ENCODE measurements at regions not wholly inside any gene's neighbourhood (a gene's known extent, or its start where the extent isn't known, plus 50 kb on each side); places are given as distances from the start of the nearest gene placed in this dataset.

DNA sequence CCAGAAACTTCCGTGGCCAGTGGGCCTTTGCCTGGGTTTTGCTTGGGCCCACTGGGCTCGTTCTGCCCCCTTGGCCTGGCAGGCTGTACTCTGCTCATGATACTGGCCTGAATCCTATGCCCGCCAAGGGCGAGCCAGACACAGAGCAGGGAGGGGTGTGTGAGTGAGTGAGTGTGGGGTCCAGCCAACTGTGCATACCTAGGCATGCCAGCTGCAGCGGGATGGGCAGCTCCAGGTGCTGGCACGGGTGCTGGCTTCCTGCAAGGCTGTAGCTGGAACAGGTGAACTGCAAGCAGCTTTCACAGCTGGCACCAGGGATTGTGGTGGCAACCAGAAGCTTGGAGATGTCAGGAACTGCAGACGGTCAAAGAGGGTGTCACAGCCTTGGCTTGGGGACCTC lies 1276.4 kb downstream of the SLC16A7 start:
- DNase-seq (ENCODE audit: low spot score) = no peak

DNA sequence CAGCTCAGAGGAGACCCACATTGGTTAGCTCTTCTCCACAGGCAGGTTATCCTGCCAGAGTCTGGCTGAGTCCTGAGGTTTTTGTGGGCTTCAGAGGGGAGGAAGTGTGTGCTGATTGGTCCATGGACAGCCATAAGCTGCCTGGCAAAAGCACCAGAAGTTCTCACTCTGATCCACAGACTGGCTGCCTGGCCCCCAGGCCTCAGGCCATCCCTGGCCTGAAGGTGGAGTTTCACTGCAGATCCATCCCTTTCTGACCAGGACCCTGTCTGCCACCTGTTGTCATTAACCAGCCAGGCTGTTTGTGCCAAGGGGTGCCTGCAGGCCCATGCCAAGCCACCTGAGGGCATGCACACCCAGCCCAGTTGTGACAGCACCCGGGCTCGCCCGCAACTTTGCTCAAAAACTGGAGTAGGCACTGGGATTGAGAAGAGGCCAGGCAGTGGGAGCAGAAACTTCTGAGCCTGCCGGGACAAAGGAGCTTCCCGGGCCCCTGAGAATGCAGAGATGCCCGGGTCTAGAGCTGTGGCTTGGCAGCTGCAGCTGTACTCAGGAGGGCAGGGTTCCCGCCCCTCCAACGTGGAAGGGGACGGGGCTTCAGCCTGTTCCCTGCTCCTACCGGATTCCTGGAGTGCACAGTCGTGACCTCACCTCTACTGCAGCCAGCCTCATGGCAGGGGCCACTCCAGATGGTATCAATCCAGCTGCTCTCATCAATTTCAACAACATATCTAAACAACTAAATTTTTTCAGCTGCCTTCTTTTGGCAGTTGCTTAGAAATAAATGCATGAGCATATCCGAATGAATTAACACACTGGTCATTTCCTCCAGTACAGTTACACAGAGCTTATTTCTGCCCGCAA lies 1277.3 kb downstream of the SLC16A7 start:
- no peak for DNase-seq (ENCODE audit: low spot score)

DNA sequence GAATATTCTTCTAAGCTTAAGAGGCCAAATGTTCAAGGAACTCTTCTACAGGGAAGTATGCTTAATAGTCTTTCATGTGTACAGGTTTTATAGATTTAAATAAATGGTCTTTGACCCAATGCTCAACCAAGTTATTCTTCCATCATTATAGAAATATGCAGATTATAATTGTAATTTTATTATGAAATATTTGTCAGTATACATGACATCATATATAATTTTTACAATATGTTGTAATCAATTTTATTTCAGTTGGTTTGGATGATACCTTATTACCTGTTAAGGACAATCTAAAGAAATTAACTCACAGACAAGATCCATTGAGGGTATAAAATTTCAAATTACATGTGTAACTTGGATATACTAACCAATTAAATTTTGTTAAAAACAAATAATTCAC lies 1278.3 kb downstream of the SLC16A7 start:
- DNase-seq (ENCODE audit: low spot score) = no peak

DNA sequence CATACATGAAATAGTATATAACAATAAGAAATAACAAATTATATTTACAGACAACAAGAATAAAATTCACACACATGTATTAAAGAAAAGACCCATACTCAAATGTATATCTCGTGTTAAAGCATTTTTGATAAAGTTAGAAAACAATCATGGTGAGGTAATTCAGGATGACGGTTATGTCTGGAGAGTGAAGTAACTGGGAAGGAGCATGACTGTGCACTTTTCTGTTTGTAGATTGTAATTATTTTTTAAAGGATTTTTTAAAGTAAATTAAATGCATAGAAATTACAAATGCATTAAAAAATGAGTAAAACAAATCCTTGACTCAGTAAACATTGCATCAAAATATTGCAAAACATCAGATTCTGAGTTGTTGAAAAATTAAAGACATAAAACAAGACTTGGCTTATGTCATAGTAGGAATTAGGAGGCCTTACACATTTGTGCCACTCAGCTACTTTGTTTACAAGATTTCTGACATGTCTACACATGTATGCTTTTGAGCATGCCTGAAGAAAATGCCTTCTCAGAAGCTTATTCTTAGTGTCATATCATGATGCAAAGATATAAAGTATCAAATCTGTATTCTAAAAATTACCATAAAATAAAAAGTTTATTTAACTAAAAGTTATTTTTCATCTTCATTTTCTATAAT lies 1325.1 kb downstream of the SLC16A7 start:
- no peak for DNase-seq (ENCODE audit: low spot score)

DNA sequence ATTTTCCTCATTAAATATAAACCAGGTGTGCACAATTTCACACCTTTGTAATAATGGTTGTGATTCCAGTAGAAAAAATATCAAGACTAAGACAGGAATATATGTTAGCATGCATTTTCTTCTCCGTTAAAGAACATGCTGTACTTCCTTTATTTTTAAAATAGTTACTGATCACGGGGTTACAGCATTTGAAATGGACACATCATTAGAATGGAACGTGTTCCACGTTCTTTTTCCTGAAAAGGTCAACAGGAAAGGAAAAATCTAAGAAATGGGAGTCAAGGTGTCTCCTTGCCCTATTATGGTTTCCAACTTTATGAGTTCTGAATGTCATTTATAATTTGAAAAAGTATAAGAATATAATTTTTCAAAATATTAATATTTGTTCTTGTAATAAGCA lies 1325.7 kb downstream of the SLC16A7 start:
- no peak for DNase-seq (ENCODE audit: low spot score)

DNA sequence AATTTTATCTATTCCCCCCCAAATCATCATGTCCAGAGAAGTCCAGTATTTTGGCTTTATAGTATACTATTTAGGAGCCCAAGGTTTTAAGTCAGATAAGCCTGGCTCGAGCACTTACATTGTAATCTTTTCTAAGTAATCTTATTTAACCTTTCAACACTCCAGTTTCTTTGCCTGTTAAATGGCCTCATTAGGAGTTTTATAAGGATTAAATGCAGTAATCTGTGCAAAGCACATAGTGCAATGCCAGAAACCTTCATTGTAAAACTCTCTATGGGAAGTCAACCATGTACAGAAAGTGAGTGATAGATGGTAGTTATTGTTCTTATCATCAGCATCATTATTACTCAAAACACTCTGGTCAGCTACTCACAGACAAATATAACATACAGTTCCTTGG lies 1330.4 kb downstream of the SLC16A7 start:
- DNase-seq (ENCODE audit: low spot score) = no peak

DNA sequence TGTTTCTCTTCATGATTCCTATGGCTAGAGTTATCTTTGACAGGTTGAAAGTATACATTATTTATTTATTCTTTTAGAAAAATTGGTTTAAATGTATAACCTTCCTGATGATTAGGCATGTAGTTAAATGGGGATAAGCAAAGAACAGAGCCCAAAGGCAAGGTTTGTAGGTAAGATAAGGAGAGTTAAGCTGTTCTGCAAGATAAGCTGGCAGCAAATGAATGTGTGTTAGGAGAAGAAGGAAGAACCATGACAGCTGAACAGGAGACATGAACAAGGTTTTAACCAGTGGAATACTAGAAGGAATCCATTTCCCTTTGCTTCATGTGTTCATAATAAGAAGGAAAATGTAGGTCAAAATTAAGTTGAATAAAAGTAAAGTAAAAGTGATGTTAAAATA lies 1330.1 kb upstream of the USP15 start:
- no peak for DNase-seq (ENCODE audit: low spot score)

DNA sequence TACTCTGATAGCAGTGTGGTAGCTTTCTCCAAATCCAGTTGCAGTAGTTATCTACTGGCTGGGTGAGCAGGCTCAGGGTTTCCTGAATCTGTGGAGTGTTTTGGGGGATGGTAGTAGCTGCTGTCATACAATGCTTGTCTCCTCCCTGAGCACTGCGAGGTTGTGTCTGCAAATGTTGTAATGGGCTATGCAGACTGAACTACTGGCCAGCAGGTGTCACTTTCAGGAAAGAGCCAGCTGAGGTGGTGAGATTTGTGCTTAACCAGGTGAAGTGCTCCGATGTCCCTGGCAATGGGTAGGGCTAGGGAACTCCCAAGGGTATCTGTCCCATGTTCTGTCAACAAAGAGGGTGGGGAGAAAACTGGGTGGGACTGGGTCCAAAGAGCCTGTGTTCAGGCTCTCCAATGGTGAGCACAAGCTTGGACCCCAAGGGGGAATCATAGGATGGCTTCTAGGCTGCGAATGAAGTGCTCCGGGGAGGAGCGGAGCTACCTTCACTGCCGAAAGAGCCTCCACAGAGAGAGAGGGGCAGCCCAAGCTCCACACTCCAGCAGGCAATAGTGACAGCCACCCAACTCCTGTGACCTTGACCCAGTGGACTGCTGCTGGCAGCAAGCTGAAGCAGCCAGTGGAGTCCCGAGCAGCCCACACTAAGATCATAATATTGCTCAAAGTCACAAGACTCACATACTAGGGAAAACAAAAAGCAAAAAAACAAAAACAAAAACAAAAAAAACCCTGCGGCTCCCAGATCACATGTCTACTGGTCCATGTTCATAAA lies 1324.0 kb upstream of the USP15 start:
- no peak for DNase-seq (ENCODE audit: low spot score)

DNA sequence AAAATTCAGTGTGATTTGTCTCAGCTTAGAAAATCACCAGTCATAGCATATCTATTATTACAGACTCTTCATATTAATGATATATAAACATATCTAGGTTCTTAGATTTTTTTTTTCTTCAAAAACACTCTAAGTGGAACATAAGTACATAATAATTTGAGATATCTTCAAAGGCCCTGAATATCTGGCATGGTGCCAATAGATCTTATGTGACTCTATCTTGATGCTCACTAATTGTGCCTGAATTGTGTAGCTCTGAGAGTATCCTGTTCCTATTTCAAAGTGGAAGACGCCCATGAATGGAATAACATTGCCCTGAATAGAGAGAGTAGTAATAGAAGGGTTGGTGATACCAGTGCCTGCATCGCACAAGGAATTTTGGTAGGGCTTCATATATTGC lies 1312.7 kb upstream of the USP15 start:
- DNase-seq (ENCODE audit: low spot score) = no peak

DNA sequence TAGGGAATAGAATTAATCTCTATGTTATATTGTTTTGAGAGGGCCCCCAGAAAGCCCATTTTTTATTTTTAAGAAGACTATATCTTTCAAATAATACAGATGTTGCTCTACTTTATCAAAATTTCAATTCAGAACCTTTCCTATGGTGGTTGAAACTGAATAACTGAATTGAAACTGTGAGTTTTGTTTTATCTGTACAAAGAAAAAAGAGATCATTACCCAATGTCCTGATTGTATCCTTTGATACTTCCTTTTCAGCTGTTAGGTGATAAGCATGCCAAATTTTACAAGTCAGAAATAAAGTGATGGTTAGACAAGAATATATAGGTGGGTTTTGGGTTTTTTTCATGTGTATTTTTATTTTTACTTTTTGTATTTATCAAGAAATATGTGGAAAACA lies 1293.1 kb upstream of the USP15 start:
- DNase-seq (ENCODE audit: low spot score) = no peak

DNA sequence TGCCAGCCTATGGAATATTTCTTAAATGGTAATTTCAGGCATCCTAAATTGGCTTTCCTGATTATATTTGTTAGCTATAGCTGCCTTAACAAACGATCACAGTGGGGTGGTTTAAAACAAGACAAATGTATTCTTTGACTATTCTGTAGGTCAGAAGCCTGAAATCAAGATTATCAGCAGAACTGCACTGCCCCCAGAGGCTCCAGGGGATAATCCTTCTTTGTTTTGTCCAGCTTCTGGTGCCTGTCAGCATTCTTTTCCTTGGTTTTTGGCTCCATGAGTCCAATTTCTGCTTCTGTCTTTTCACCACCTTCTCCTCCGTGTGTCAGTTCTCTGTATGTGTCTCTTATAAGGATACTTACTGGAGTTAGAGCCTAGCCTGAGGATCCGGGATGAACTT lies 1282.2 kb upstream of the USP15 start:
- no peak for DNase-seq (ENCODE audit: low spot score)

DNA sequence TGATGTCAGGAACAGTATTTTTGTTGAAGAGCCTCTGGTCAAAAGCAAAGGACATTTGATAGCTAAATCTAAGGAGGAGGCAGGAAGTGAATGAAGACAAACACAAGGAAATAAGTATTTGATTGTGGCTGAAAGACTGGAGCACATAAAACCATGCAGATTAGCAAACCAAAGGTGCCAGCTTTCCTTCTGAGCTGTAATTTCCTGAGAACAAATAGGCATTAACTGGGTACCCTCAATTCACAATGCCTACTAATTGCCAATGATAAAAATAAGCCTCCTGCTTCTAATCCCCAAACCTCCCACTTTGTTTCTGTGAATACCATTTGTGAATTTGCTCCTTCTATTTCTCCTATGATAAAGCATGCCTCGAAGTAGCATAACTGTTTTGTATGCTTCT lies 1279.6 kb upstream of the USP15 start:
- no peak for DNase-seq (ENCODE audit: low spot score)

DNA sequence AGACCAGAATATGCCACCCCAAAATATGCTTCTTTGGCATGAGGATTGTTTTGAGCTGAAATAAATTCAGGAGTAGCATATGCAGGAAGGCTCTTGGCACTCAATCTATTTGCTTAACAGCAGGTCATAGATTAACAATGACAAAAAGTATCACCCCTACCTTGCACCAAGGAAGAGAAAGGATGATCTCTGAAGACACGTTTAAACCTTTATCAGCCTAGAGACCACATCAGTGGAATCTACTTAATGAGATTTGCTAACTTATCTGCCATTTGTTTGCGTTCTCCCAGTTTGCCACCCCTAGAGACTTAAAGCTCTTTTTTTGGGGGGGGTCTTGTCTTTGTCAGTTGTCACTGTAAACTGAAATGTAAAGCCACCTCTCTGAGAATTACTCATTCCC lies 1278.7 kb upstream of the USP15 start:
- DNase-seq (ENCODE audit: low spot score) = no peak

DNA sequence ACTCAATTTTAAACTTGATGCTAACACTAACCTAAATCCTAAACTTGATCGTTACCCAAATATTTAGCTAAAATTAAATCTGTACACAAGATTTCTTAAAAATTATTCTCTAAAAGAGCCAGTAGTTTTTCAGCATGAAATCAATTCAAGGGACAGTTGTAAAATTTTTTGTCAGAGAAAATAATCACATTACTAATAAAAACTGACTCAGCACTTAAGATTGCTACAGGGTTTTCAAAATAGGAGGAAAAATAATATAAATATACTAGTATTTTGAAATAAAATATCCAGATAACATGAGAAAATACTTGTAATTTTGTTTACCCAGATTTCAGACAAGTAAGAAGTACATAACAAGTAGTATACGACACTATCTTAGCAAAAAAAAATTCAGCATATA lies 1268.1 kb upstream of the USP15 start:
- no peak for DNase-seq (ENCODE audit: low spot score)

DNA sequence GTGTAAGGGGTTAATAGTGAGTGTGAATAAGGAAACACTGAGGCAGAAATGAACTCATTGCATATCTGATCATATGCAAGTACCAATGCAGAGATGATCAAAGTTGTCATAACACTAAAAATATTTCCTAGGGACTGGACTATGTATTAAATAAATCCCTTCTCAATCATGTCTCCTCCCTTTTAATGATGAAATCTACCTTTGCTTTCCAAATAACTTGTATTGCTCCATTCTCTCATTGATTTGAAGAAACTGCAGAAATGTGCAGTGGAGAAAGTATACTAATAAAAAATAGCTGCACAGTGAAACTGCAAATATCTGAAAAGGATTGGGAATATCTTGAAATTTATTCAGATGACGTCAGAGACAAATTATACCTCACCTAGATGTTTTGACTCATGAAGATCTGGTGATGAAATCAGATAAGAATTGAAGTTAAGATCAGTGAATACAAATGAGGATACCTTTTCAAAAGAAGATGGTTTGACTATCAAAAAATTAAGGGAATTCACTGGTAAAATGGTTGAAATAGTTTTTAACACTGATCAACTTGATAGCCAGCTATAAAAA lies 1264.9 kb upstream of the USP15 start:
- no peak for DNase-seq (ENCODE audit: low spot score)

DNA sequence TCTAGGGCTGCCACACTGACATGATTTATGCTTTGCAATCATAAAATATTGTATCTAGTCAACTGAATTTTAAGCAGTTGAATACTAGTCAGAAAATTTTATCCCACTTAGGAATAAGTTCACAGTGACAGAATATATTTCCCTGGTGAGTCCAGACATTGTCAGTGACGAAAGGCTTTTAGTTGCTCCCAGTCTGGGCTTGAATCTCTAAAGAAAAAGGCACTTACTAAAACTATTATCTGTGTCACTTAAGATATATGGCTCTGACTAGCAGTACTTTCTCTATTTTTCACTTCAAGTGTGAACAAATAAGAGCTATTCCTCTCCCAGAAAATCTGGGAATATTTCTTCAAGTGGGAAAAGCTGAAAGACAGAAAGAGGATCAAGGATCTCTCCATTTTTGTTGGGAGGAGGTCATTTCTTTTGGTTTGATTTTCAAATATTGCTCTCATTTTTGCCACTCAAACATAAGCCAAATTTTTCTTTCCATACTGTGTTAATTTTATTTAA lies 1262.3 kb upstream of the USP15 start:
- DNase-seq (ENCODE audit: low spot score) = no peak

DNA sequence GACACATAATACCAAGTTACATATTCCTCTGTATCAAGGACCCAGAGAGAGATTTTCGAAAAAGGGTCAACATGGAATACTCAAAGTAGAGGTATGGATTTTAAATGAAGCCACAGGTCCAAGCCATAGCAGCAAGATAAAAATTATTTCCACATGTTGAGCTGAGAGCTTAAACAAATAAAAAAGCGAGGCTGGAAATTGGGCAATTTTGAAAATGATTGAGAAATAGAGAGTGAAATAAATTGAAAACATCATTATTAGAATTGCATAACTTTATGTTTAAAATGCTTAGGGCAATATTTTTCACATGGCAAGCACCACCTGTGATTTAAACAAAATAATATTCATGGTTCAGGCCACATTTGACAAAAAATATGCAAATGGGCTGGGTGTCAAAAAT lies 1251.0 kb upstream of the USP15 start:
- DNase-seq (ENCODE audit: low spot score) = no peak

DNA sequence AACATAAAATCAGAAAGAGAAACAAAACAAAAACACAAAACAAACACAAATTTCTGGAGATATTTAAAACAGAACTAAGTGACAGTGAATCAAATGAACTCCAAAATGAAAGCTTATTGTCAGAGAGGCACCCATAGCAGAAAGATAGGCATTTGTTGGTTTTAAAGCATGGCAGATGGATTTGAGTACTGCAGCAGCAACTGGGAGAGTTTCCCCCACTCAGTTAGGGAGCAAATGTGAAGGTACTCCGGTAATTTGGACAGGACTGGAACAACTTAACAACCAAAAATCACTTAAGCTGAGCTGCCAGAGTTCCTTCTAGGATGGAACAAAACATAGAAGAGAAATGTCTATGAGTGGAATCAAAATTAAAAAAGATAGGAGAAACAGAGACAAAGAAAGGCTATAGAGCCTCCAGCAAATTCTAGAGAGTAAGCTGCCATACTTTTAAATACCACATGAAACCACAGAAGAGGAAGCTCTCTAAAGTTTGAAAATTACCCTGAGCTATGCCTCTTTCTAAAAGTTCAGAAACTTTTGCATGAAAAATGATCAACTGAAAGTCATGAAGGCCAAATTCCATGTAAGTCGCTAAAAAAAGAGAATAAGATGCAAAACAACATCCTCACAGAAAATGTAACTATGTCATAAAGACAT lies 1248.3 kb upstream of the USP15 start:
- no peak for DNase-seq (ENCODE audit: low spot score)

DNA sequence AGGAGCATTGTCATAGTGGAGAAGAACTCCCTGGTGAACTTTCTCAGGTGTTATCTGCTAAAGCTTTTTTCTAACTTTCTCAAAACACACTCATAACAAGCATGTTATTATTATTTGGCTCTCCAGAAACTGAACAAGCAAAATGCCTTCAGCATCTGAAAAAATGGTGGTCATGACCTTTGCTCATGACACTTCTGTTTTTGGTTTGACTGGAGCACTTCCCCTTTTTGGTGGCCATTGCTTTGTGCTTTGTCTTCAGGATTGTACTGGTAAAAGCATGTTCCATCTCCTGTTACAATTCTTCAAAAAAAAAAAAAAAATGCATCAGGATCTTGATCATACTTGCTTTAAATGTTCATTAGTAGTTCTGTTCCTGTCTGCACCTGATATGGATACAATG lies 1241.6 kb upstream of the USP15 start:
- DNase-seq (ENCODE audit: low spot score) = no peak

DNA sequence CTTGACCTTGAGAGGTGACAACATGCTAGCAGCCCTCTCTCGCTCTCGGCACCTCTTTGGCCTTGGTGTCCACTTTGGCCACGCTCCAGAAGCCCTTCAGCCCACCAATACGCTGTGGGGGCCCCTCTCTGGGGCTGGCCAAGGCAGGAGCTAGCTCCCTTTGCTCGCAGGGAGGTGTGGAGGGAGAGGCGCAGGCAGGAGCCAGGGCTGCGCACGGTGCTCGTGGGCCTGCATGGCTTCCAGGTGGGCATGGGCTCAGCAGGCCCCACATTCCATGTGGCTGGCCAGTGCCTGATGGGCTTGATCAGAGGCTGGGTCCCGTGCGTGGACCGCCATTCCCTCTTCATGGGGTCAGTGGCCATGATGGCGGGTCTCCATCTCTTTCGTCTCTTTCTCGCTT lies 1237.0 kb upstream of the USP15 start:
- no peak for DNase-seq (ENCODE audit: low spot score)

DNA sequence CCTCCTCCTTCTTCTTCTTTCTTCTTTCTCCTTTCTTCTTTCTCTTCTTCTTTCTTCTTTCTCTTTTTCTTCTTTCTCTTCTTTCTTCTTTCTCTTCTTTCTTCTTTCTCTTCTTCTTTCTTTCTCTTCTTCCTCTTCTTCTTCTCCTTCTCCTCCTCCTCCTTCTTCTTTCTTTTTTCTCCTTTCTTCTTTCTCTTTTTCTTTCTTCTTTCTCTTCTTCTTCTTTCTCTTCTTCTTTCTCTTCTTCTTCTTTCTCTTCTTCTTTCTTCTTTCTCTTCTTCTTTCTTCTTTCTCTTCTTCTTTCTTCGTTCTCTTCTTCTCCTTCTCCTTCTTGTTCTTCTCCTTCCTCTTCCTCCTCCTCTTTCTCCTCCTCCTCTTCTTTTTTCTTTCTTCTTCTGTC lies 1230.7 kb upstream of the USP15 start:
- DNase-seq (ENCODE audit: low spot score) = no peak

DNA sequence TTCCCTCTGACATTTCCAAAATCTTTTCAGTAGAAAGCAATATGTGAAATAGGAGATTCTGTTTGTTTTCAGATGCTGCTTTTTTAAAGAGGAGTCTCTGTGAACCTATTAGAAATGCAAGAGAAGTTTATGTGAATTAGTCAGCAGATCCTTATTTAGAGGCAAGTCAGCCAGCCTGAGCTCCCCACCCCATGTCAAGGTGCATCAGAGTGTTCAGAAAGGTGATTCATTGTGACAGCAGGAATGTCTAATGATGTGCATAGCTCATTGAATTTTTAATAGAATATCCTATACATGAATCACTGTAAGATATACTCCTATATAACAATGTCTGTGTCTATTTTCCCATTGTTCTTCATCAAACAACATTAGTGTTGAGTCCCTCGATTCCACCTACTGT lies 1222.4 kb upstream of the USP15 start:
- no peak for DNase-seq (ENCODE audit: low spot score)
